ENCODE measurements at regions not wholly inside any gene's neighbourhood (a gene's known extent, or its start where the extent isn't known, plus 50 kb on each side); places are given as distances from the start of the nearest gene placed in this dataset.

- no peak overlapping the region for H3K27ac ChIP-seq
- no peaks in the 10 kb centered on the region for H3K27me3 ChIP-seq
- no peaks in the 10 kb centered on the region for H3K4me1 ChIP-seq
- no peaks in the 10 kb centered on the region for H3K9me3 ChIP-seq
- DNase-seq (ENCODE audit: low spot score), result no peak
- no peak overlapping the region for H3K4me3 ChIP-seq
- no peaks in the 10 kb centered on the region for H3K36me3 ChIP-seq
- no peak for TF ChIP-seq CTCF (IDR thresholded peaks at IDR 0.05)
Observed at GRCh38 chr1:238776126-238776525, 610.2 kb upstream of the CHRM3 start.

- H3K9me3 ChIP-seq, result no peaks in the 10 kb centered on the region
- TF ChIP-seq CTCF (IDR thresholded peaks at IDR 0.05), result no peak
- H3K4me3 ChIP-seq, result no peak overlapping the region
- no peaks in the 10 kb centered on the region for H3K36me3 ChIP-seq
- no peak for DNase-seq (ENCODE audit: low spot score)
- no peaks in the 10 kb centered on the region for H3K27me3 ChIP-seq
- no peak overlapping the region for H3K27ac ChIP-seq
- H3K4me1 ChIP-seq, result no peaks in the 10 kb centered on the region
Observed at GRCh38 chr1:238772322-238772721, 614.0 kb upstream of the CHRM3 start.

- Histone ChIP-seq H3K4me3 (no peak overlapping the region), H3K27me3 (no peaks in the 10 kb centered on the region), H3K27ac (no peak overlapping the region), H3K36me3 (no peaks in the 10 kb centered on the region), H3K4me1 (no peaks in the 10 kb centered on the region), H3K9me3 (peaks cover 0 to 27% of the 10 kb centered on the region in 2 donors)
- no peak for TF ChIP-seq CTCF (IDR thresholded peaks at IDR 0.05)
- DNase-seq (ENCODE audit: low spot score), result no peak
Observed at GRCh38 chr1:238767321-238767720, 619.0 kb upstream of the CHRM3 start.

GRCh38 chr1:238764779-238765178 lies 621.6 kb upstream of the CHRM3 start:
- no peaks in the 10 kb centered on the region for H3K4me1 ChIP-seq
- TF ChIP-seq CTCF (IDR thresholded peaks at IDR 0.05), result no peak
- DNase-seq (ENCODE audit: low spot score), result no peak
- H3K27me3 ChIP-seq, result no peaks in the 10 kb centered on the region
- peaks cover 0 to 27% of the 10 kb centered on the region in 2 donors for H3K9me3 ChIP-seq
- H3K4me3 ChIP-seq, result no peak overlapping the region
- no peaks in the 10 kb centered on the region for H3K36me3 ChIP-seq
- no peak overlapping the region for H3K27ac ChIP-seq

- Histone ChIP-seq H3K27ac (no peak overlapping the region), H3K4me3 (no peak overlapping the region), H3K9me3 (no peaks in the 10 kb centered on the region), H3K36me3 (no peaks in the 10 kb centered on the region), H3K4me1 (no peaks in the 10 kb centered on the region), H3K27me3 (no peaks in the 10 kb centered on the region)
- TF ChIP-seq CTCF (IDR thresholded peaks at IDR 0.05), result no peak
- no peak for DNase-seq (ENCODE audit: low spot score)
Observed at GRCh38 chr1:238753252-238753651, 633.1 kb upstream of the CHRM3 start.

- no peaks in the 10 kb centered on the region for H3K36me3 ChIP-seq
Observed at GRCh38 chr1:238752327-238752726, 634.0 kb upstream of the CHRM3 start.

More at GRCh38 chr1:238752327-238752726, 634.0 kb upstream of the CHRM3 start:
- Histone ChIP-seq H3K27ac (no peak overlapping the region), H3K4me1 (no peaks in the 10 kb centered on the region), H3K27me3 (no peaks in the 10 kb centered on the region), H3K4me3 (no peak overlapping the region), H3K9me3 (no peaks in the 10 kb centered on the region)
- DNase-seq (ENCODE audit: low spot score), result no peak
- no peak for TF ChIP-seq CTCF (IDR thresholded peaks at IDR 0.05)
